ENCODE measurements at regions not wholly inside any gene's neighbourhood (a gene's known extent, or its start where the extent isn't known, plus 50 kb on each side); places are given as distances from the start of the nearest gene placed in this dataset.

DNA sequence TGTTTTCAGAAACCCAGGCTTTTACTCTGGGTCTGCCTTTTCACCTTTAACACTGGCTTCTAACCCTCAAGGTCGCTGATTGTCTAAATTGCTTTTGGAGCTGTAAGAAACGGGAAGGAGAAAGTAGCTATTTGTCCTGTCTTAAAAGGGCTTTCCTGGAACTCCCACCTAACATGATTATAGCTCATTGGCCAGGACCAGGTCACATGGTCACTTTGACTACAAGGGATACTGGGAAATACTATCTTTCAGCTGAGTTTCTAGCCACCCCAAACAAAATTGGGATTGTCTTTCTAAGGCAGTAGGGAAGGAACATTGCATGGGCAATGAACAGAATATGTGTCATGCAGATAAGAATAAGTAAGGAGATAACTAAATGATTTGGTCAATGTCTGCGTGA, 106.7 kb upstream of the ARHGAP24 start:
- Histone ChIP-seq H3K4me1 (ENCODE audit: insufficient read depth, low read length) (no peaks in the 10 kb centered on the region), H3K36me3 (ENCODE audit: low read depth, low read length) (no peaks in the 10 kb centered on the region), H3K9me3 (ENCODE audit: low read length) (no peaks in the 10 kb centered on the region), H2AFZ (ENCODE audit: low read length) (no peak overlapping the region), H3K4me3 (ENCODE audit: low read length) (no peak overlapping the region), H3K79me2 (ENCODE audit: low read length) (no peaks in the 10 kb centered on the region), H3K9ac (ENCODE audit: low read length) (no peak overlapping the region), H3K27ac (ENCODE audit: low read length) (no peak overlapping the region), H3K4me2 (ENCODE audit: low read length) (no peak overlapping the region), H3K27me3 (ENCODE audit: low read length) (0 out of 2 replicates have a peak, but pooled peaks cover 4% of the 10 kb centered on the region), H3K9me2 (replicated peaks; ENCODE audit: low read length) (no peaks in the 10 kb centered on the region), H4K20me1 (ENCODE audit: low read length) (no peaks in the 10 kb centered on the region), H3F3A (ENCODE audit: low read length, unreplicated experiment) (no peaks in the 10 kb centered on the region)
- DNase-seq (no peak), ATAC-seq (no peak)
- ChIA-PET POLR2A (ENCODE audit: unreplicated experiment) (no interaction called here), CTCF (no interaction called here)
- BruUV-seq (replicated peaks) = no TSS peak
- TF ChIP-seq, protein P1, sequence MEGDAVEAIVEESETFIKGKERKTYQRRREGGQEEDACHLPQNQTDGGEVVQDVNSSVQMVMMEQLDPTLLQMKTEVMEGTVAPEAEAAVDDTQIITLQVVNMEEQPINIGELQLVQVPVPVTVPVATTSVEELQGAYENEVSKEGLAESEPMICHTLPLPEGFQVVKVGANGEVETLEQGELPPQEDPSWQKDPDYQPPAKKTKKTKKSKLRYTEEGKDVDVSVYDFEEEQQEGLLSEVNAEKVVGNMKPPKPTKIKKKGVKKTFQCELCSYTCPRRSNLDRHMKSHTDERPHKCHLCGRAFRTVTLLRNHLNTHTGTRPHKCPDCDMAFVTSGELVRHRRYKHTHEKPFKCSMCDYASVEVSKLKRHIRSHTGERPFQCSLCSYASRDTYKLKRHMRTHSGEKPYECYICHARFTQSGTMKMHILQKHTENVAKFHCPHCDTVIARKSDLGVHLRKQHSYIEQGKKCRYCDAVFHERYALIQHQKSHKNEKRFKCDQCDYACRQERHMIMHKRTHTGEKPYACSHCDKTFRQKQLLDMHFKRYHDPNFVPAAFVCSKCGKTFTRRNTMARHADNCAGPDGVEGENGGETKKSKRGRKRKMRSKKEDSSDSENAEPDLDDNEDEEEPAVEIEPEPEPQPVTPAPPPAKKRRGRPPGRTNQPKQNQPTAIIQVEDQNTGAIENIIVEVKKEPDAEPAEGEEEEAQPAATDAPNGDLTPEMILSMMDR (conservative IDR thresholded peaks at IDR 0.05; ENCODE audit: low read depth, low read length) = no peak
- TF ChIP-seq EZH2phosphoT487 (IDR thresholded peaks at IDR 0.05; ENCODE audit: borderline replicate concordance, low read length) (no peak), EZH2 (IDR thresholded peaks at IDR 0.05; ENCODE audit: low read length, unreplicated experiment) (no peak)
- intact Hi-C loops (cut with micrococcal nuclease) = no loop called here

DNA sequence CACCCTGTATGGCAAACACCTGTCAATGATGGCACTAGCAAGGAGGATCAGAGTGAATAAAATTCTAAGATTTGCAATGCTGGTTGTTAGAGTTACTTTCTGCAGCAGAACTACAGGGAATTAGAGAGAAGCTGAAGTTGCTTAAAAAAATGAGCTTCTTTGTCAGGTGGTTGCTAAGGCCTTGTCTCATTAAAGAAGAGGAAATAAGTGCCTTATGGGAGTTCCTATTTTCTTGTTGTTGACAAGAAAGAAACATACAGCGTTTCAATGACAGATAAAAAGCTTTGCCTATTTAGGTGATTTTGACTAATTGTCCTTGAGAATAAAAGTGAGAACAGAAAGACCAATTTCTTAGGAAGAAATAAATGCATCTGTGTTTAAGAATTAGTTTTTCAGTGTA, 106.0 kb upstream of the ARHGAP24 start:
- Histone ChIP-seq H3K27ac (ENCODE audit: low read length) (no peak overlapping the region), H3K79me2 (ENCODE audit: low read length) (no peaks in the 10 kb centered on the region), H3K9me2 (replicated peaks; ENCODE audit: low read length) (no peaks in the 10 kb centered on the region), H3K9ac (ENCODE audit: low read length) (no peak overlapping the region), H4K20me1 (ENCODE audit: low read length) (no peaks in the 10 kb centered on the region), H3K36me3 (ENCODE audit: low read depth, low read length) (no peaks in the 10 kb centered on the region), H3K9me3 (ENCODE audit: low read length) (no peaks in the 10 kb centered on the region), H3K4me2 (ENCODE audit: low read length) (no peak overlapping the region), H3F3A (ENCODE audit: low read length, unreplicated experiment) (no peaks in the 10 kb centered on the region), H3K4me3 (ENCODE audit: low read length) (no peak overlapping the region), H3K27me3 (ENCODE audit: low read length) (0 out of 2 replicates have a peak, but pooled peaks cover 4% of the 10 kb centered on the region), H3K4me1 (ENCODE audit: insufficient read depth, low read length) (no peaks in the 10 kb centered on the region), H2AFZ (ENCODE audit: low read length) (no peak overlapping the region)
- DNase-seq (no peak), ATAC-seq (no peak)
- BruUV-seq (replicated peaks) = no TSS peak
- ChIA-PET POLR2A (ENCODE audit: unreplicated experiment) (no interaction called here), CTCF (interaction anchor here (1.0 kb wide), 1 partner anchor 379 kb away, joined by 4 read pairs; no protein-coding TSS in a partner anchor)
- intact Hi-C loops (cut with micrococcal nuclease) = no loop called here
- TF ChIP-seq, protein P1 (conservative IDR thresholded peaks at IDR 0.05; ENCODE audit: low read depth, low read length) = no peak
- TF ChIP-seq EZH2phosphoT487 (IDR thresholded peaks at IDR 0.05; ENCODE audit: borderline replicate concordance, low read length) = no peak
- no peak for TF ChIP-seq EZH2 (IDR thresholded peaks at IDR 0.05; ENCODE audit: low read length, unreplicated experiment)

DNA sequence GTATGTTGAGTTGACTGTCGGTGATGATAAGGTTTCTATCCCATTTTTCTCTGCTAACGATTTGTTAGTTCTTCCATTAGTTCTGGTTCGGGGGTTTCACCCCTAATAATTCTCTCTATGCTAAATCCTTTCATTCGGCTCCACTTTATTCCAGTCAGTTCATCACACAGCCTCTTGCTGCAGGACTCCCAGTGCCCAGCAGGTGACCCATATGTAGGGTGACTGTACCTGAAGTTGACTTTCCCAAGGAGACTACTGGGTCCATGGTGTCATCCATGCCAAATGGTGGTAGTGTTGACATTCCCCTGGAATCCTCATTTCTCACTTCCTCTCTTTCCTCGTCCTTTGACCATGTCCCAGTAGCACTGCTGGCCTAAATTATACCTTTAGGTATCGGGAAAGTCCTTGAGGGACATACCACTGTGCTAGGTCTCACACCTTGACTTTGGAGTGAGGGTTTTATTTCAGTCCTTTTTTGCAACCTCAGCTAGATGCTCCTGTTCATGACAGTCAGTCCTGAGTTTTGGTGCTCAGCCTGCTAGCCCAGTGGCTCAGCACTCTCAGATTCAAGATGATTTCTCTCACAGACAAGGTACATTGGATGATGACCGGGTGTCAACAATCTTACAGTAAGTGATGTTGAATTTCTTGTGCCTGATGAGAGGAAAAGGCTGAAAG, 105.1 kb upstream of the ARHGAP24 start:
- Histone ChIP-seq H2AFZ (ENCODE audit: low read length) (no peak overlapping the region), H3K27ac (ENCODE audit: low read length) (no peak overlapping the region)

More for the DNA sequence above, 105.1 kb upstream of the ARHGAP24 start:
- no peaks in the 10 kb centered on the region for H4K20me1 ChIP-seq (ENCODE audit: low read length)
- TF ChIP-seq EZH2phosphoT487 (IDR thresholded peaks at IDR 0.05; ENCODE audit: borderline replicate concordance, low read length) (no peak), EZH2 (IDR thresholded peaks at IDR 0.05; ENCODE audit: low read length, unreplicated experiment) (no peak)
- TF ChIP-seq, protein P1 (conservative IDR thresholded peaks at IDR 0.05; ENCODE audit: low read depth, low read length) = no peak
- H3K9me3 ChIP-seq (ENCODE audit: low read length) = no peaks in the 10 kb centered on the region
- no peaks in the 10 kb centered on the region for H3K79me2 ChIP-seq (ENCODE audit: low read length)
- ATAC-seq = no peak; the same call in 1 of the 2 replicates
- ChIA-PET POLR2A (ENCODE audit: unreplicated experiment) (no interaction called here), CTCF (interaction anchor here (1.0 kb wide), 1 partner anchor 378 kb away, joined by 4 read pairs; no protein-coding TSS in a partner anchor)
- intact Hi-C loops (cut with micrococcal nuclease) = loop anchor here (1.0 to 5.0 kb wide), 3 partner anchors 223 to 377 kb away; no protein-coding TSS in a partner anchor
- BruUV-seq (replicated peaks) = no TSS peak
- H3K27me3 ChIP-seq (ENCODE audit: low read length) = 0 out of 2 replicates have a peak, but pooled peaks cover 4% of the 10 kb centered on the region
- H3K4me1 ChIP-seq (ENCODE audit: insufficient read depth, low read length) = no peaks in the 10 kb centered on the region
- H3K9me2 ChIP-seq (replicated peaks; ENCODE audit: low read length) = no peaks in the 10 kb centered on the region
- H3K36me3 ChIP-seq (ENCODE audit: low read depth, low read length) = no peaks in the 10 kb centered on the region
- no peaks in the 10 kb centered on the region for H3F3A ChIP-seq (ENCODE audit: low read length, unreplicated experiment)
- H3K4me3 ChIP-seq (ENCODE audit: low read length) = no peak overlapping the region
- no peak overlapping the region for H3K4me2 ChIP-seq (ENCODE audit: low read length)
- H3K9ac ChIP-seq (ENCODE audit: low read length) = no peak overlapping the region
- DNase-seq = no peak
